Panc1 (cell line): ENCODE measurements at regions not wholly inside any gene's neighbourhood (a gene's known extent, or its start where the extent isn't known, plus 50 kb on each side); places are given as distances from the start of the nearest gene placed in this dataset.

Source experiments
- ATAC-seq: fragments of 200-7000 bp; cut with Tn5 transposase; 2 replicates; pipeline ENCODE4 v1.9.1; 2020; ENCODE audit warnings: mild to moderate bottlenecking, moderate library complexity
- BruUV-seq: library from RNA; stranded (reverse); fragments of 400-500 nt; replicated peaks from 2 replicates; lab custom pipeline; 2021; lab: Mats Ljungman, UMichigan
- CTCF ChIA-PET: fragments of 300-600 bp; sonication (Branson Sonifier 250); formaldehyde crosslinking; loops from one replicate; lab custom pipeline; 2022; ENCODE audit warnings: antibody characterized with exemption; lab: Charles Lee
- POLR2A ChIA-PET: fragments of 300-600 bp; sonication (Branson Sonifier 250); formaldehyde crosslinking; loops from one replicate; lab custom pipeline; 2022; ENCODE audit warnings: antibody characterized with exemption; lab: Charles Lee
- DNase-seq: peaks from one replicate; pipeline ENCODE4 v3.0.0-alpha.2; 2010; ENCODE audit warnings: low read depth, low spot score
- H3K27ac ChIP-seq: 2 replicates; pipeline ENCODE4 v1.5.1; 2011; ENCODE audit warnings: mild to moderate bottlenecking, low read length, inconsistent platforms
- H3K27me3 ChIP-seq: fragments of 200-500 bp; sonication (Bioruptor generic); 2 replicates; pipeline ENCODE4 v1.6.0; 2014; ENCODE audit warnings: low read length, inconsistent platforms; ENCODE audit not compliant: control insufficient read depth, insufficient read depth
- H3K36me3 ChIP-seq: fragments of 200-500 bp; sonication (Bioruptor generic); 2 replicates; pipeline ENCODE4 v1.5.1; 2014; ENCODE audit warnings: inconsistent platforms, mild to moderate bottlenecking, low read length, moderate library complexity; ENCODE audit not compliant: control insufficient read depth, insufficient read depth
- H3K4me1 ChIP-seq: 2 replicates; pipeline ENCODE4 v1.5.1; 2011; ENCODE audit warnings: inconsistent platforms, mild to moderate bottlenecking, low read length, moderate library complexity; ENCODE audit not compliant: control insufficient read depth, insufficient read depth
- H3K4me3 ChIP-seq, 2 experiments: 2 replicates each; pipeline ENCODE4 v1.5.1; 2011 to 2012; ENCODE audit warnings: low read depth in 2 of 2, low read length in 2 of 2, mild to moderate bottlenecking in 2 of 2, inconsistent platforms in 1 of 2, moderate library complexity in 1 of 2
- H3K9me3 ChIP-seq: fragments of 200-500 bp; sonication (Bioruptor generic); 2 replicates; pipeline ENCODE4 v1.5.1; 2014; ENCODE audit warnings: low read depth, mild to moderate bottlenecking, inconsistent platforms, low read length, moderate library complexity; ENCODE audit not compliant: control insufficient read depth, insufficient read depth
- CTCF ChIP-seq: fragments of 450-650 bp; IDR thresholded peaks from 2 replicates; pipeline ENCODE4 v1.5.1; 2017; ENCODE audit warnings: mild to moderate bottlenecking
- POLR2AphosphoS5 ChIP-seq: IDR thresholded peaks from 2 replicates; pipeline ENCODE4 v1.6.1; 2012; ENCODE audit warnings: mild to moderate bottlenecking, low read depth, low read length, moderate library complexity
- REST ChIP-seq, 2 experiments: IDR thresholded peaks; 2 replicates each; pipeline ENCODE4 v1.6.1; 2011 to 2012; ENCODE audit warnings: low read depth in 2 of 2, control low read depth in 1 of 2, low read length in 1 of 2, mild to moderate bottlenecking in 1 of 2, moderate library complexity in 1 of 2; ENCODE audit not compliant: insufficient read depth in 1 of 2
- SIN3A ChIP-seq: IDR thresholded peaks from 2 replicates; pipeline ENCODE4 v1.6.1; 2012; ENCODE audit warnings: low read depth, mild to moderate bottlenecking, low read length, moderate library complexity, borderline replicate concordance; ENCODE audit not compliant: insufficient read depth
- TCF7L2 ChIP-seq: IDR thresholded peaks from 2 replicates; pipeline ENCODE4 v1.6.1; 2011; ENCODE audit warnings: mild to moderate bottlenecking, low read depth, low read length, inconsistent platforms
- in situ Hi-C: cut with HindIII; loops from 2 replicates; pipeline ENCODE4 v1.10.0; 2016; ENCODE audit warnings: low sequenced_read_pairs, low pct_unique_long_range_greater_than_20kb
- intact Hi-C: fragments of 100-400 bp; cut with micrococcal nuclease; formaldehyde crosslinking; loops from one replicate; pipeline ENCODE4 v1.10.0; 2022; ENCODE audit not compliant: unreplicated experiment

GRCh38 chr5:34564710-34565235 is 91.4 kb upstream of the RAI14 start:
- no peaks in the 10 kb centered on the region for H3K9me3 ChIP-seq
- in situ Hi-C loops, result no loop called here
- DNase-seq, result no peak
- no peak overlapping the region for H3K4me3 ChIP-seq
- H3K27me3 ChIP-seq, result no peaks in the 10 kb centered on the region; the same call in 1 of the 2 replicates
- H3K27ac ChIP-seq, result no peak overlapping the region
- ChIA-PET POLR2A (no interaction called here), CTCF (no interaction called here)
- H3K4me1 ChIP-seq, result no peaks in the 10 kb centered on the region
- BruUV-seq, result no TSS peak
- intact Hi-C loops, result no loop called here
- TF ChIP-seq CTCF (no peak), POLR2AphosphoS5 (no peak), REST (IDR thresholded peaks at IDR 0.05; ENCODE audit: insufficient read depth in 1 of 2, low read depth in 2 of 2, low read length in 1 of 2) (no peak), SIN3A (no peak), TCF7L2 (no peak)
- no peaks in the 10 kb centered on the region for H3K36me3 ChIP-seq
- ATAC-seq, result no peak

- Histone ChIP-seq H3K4me3 (no peak overlapping the region), H3K27ac (no peak overlapping the region), H3K27me3 (no peaks in the 10 kb centered on the region; the same call in 1 of the 2 replicates), H3K4me1 (no peaks in the 10 kb centered on the region), H3K36me3 (no peaks in the 10 kb centered on the region), H3K9me3 (no peaks in the 10 kb centered on the region)
- ChIA-PET CTCF (no interaction called here), POLR2A (no interaction called here)
- intact Hi-C loops, result no loop called here
- DNase-seq (no peak), ATAC-seq (no peak)
- TF ChIP-seq POLR2AphosphoS5, result no peak
- TF ChIP-seq CTCF, result no peak
- no peak for TF ChIP-seq REST (IDR thresholded peaks at IDR 0.05; ENCODE audit: insufficient read depth in 1 of 2, low read depth in 2 of 2, low read length in 1 of 2)
- no peak for TF ChIP-seq SIN3A
- TF ChIP-seq TCF7L2, result no peak
- in situ Hi-C loops, result no loop called here
- BruUV-seq, result no TSS peak
Observed at GRCh38 chr5:34570143-34570542, 86.0 kb upstream of the RAI14 start.
